Inferior parietal cortex (tissue), 1 donor: ENCODE measurements at regions not wholly inside any gene's neighbourhood (a gene's known extent, or its start where the extent isn't known, plus 50 kb on each side); places are given as distances from the start of the nearest gene placed in this dataset.
"Not testable (repeated sequence)": the region's sequence is repeated elsewhere in the genome, so short reads cannot be mapped to it uniquely, and the experiment has no call there.

Experiments used
- DNase-seq: peaks from one replicate; pipeline ENCODE4 v3.0.0-alpha.2; 2016; ENCODE audit errors: extremely low spot score

DNA sequence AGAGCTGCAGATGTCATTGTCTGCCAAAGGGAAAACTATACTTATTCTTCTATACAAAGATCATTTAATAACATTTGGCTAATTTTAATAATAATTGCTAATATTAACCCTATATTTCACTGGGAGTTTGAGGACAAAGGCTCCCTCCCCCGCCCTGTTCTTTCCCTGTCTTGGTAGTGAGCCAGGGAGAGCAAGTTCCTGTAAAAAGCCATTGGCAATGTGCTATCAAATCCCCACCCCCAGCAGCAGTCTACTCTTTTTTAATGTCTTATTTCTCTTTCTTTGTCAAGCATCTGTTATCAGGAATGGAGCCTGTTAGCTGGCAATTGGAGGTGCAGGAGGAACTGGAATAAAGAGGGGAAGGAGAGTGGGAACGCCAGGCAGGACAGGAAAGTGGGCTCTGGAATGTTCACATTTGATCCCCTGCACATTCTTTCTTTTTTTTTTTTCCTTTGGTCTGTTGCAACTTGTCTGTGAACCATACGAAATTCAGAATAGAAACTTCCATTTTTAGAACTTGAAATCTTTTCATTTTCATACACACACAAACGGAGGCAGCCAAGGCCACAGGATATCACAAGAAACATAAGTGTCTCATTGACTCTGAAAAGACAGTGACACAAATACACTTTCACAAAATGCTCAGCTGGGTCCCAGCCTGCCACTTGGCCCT, 664.8 kb upstream of the ZNF608 start:
- peak; percentile 69 for DNase-seq

GRCh38 chr5:125411744-125412560, 665.5 kb upstream of the ZNF608 start:
- DNase-seq = peak; percentile 76

- DNase-seq = peak; percentile 88
Measured at GRCh38 chr5:125412561-125413495, 666.4 kb upstream of the ZNF608 start.

GRCh38 chr5:125413496-125414274, 667.2 kb upstream of the ZNF608 start:
- peak; percentile 61 for DNase-seq

- no peak for DNase-seq
Measured at GRCh38 chr5:125415126-125415525, 668.7 kb upstream of the ZNF608 start.

GRCh38 chr5:125416055-125416454, 669.6 kb upstream of the ZNF608 start:
- DNase-seq = no peak

GRCh38 chr5:125421006-125421405, 674.6 kb upstream of the ZNF608 start:
- no peak for DNase-seq

DNA sequence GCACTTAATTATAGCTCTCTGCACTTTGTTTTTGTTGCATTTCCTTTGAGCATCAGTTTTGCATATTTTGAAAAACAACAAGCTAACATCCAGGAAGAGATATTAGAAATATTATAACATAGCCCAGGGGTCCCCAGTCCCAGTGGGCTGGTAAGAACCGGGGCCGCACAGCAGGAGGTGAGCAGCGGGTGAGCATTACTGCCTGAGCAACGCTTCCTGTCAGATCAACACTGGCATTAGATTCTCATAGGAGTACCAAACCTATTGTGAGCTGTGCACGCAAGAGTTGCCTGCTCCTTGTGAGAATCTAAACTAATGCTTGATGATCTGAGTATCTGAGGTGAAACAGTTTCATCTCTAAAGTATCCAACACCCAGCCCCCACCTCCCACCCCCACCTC, 675.9 kb upstream of the ZNF608 start:
- DNase-seq = no peak

- no peak for DNase-seq
Measured at GRCh38 chr5:125424402-125425141, 678.1 kb upstream of the ZNF608 start.

- no peak for DNase-seq
Measured at GRCh38 chr5:125429498-125429897, 683.1 kb upstream of the ZNF608 start.

DNA sequence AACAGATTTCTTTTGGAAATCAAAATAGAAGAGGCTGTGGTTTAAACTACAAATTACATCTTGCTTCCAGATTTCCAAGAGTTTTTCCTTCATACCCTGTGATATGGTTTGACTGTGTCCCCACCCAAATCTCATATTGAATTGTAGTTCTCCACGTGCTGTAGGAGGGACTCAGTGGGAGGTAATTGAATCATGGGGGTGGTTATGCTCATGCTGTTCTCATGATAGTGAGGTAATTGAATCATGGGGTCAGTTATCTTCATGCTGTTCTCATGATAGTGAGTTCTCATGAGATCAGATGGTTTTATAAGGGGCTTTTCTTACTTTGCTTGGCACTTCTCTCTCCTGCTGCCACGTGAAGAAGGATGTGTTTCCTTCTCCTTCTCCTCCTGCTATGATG, 687.0 kb upstream of the ZNF608 start:
- no peak for DNase-seq

DNA sequence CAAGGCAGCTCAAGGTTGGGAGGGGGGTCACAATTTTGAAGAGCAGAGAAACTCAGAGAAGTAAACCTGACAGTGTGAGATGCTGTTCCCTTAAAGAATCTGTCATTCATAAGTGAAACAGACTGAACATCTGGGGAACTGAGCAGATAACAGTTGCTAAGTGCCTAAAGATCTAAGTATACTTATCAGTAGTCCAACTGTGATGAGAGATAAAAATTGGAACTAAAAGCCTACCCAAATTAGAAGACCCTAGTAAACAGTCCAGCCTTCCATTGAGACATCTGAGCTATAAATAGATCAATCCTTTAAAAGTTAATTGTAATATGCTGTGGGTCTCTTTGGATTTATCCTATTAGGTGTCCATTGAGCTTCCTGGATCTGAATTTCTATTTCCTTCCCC, 692.8 kb upstream of the ZNF608 start:
- DNase-seq = no peak

GRCh38 chr5:125440905-125441304, 694.5 kb upstream of the ZNF608 start:
- no peak for DNase-seq

- no peak for DNase-seq
Measured at GRCh38 chr5:125446986-125447385, 700.5 kb upstream of the ZNF608 start.

DNA sequence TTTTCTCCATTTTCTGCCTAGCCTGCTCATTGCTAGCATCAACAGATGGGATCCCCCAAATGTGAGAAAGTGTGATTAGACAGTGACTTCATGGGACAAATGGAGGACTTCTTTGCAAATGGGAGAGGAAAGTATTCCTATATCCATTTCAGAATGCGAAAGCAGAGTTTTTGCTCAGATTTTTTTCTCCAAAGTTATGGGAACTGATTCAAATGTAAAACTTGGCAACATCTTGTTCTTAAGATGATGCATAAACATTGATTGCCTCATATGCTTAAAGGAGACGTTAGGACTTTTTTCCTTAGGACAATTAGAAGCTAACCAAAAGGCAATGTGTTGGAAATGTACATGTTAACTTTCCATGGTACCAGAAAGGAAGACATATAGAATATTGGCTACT, 704.3 kb upstream of the ZNF608 start:
- peak; percentile 45 for DNase-seq

GRCh38 chr5:125451622-125452021, 705.2 kb upstream of the ZNF608 start:
- DNase-seq = no peak

DNA sequence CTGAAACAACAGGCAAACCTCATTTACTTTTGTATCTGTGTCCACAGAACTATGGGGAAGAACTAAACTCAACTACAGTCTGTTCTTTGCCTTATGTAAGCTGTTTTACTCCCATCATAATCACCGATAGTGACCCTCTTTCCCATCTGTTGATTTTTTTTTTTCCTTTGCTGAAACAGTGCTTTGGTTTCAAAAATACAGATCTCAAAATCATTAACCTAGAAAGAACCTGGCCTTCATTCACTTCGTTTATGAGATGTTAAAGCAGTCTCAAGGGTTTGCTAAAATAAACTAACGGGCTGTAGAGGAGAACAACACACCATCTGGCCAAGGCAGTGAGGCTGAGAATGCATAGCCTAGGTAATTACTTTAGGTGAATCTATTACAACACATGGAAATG, 706.6 kb upstream of the ZNF608 start:
- no peak for DNase-seq

DNA sequence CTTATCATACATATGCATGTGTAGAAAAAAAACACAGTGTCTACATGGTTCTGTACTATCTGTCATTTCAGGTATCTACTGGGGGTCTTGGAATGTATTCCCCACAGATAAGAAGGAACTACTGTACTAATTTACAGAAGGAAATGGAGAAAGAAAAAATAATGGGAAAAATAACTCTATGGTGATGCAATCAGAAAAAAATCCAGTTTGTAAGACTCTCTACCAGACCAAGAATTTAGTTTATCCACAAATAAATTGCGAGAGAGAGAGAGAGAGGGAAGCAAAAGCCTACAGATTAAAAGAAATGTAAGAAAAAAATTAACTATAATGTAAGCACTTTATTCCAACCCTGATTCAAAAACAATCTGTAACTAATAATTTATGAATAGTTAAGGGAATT, 708.6 kb upstream of the ZNF608 start:
- no peak for DNase-seq

- DNase-seq = not testable (repeated sequence)
Measured at GRCh38 chr5:125456005-125456404, 709.6 kb upstream of the ZNF608 start.

GRCh38 chr5:125457617-125458016, 711.2 kb upstream of the ZNF608 start:
- no peak for DNase-seq

- not testable (repeated sequence) for DNase-seq
Measured at GRCh38 chr5:125458949-125459348, 712.5 kb upstream of the ZNF608 start.
